Liver (tissue), 8 donors: ENCODE measurements at regions not wholly inside any gene's neighbourhood (a gene's known extent, or its start where the extent isn't known, plus 50 kb on each side); places are given as distances from the start of the nearest gene placed in this dataset.

Experiments
- DNase-seq: peaks from one replicate; pipeline ENCODE4 v3.0.0-alpha.2; 2017; ENCODE audit warnings: low spot score
- H3K27ac ChIP-seq, 2 donors: one replicate each; pipeline ENCODE4 v1.7.0; 2013; ENCODE audit warnings: inconsistent platforms in 2 of 2, low read length in 2 of 2, control low read depth in 1 of 2, low read depth in 1 of 2, mild to moderate bottlenecking in 1 of 2
- H3K27me3 ChIP-seq, 4 donors: one replicate each; pipeline versions ENCODE4 v1.6.1 to v1.7.0; 2013; ENCODE audit warnings: low read length in 3 of 4, inconsistent platforms in 1 of 4, mild to moderate bottlenecking in 1 of 4, moderate library complexity in 1 of 4; ENCODE audit not compliant: control insufficient read depth in 4 of 4, insufficient read depth in 4 of 4
- H3K36me3 ChIP-seq, 4 donors: one replicate each; pipeline versions ENCODE4 v1.6.1 to v1.7.0; 2013; ENCODE audit warnings: low read length in 3 of 4, mild to moderate bottlenecking in 3 of 4, low read depth in 1 of 4, moderate library complexity in 1 of 4; ENCODE audit not compliant: control insufficient read depth in 4 of 4, insufficient read depth in 3 of 4
- H3K4me1 ChIP-seq, 4 donors: one replicate each; pipeline versions ENCODE4 v1.6.1 to v1.7.0; 2013; ENCODE audit warnings: low read length in 3 of 4, mild to moderate bottlenecking in 3 of 4, moderate library complexity in 1 of 4; ENCODE audit not compliant: control insufficient read depth in 4 of 4, insufficient read depth in 4 of 4
- H3K4me3 ChIP-seq, 3 donors: one replicate each; pipeline versions ENCODE4 v1.6.1 to v1.7.0; 2013; ENCODE audit warnings: low read length in 3 of 3, control low read depth in 1 of 3, low read depth in 1 of 3, mild to moderate bottlenecking in 1 of 3
- H3K9ac ChIP-seq, 2 donors: one replicate each; pipeline ENCODE4 v1.7.0; 2013; ENCODE audit warnings: low read length in 2 of 2, mild to moderate bottlenecking in 2 of 2, moderate library complexity in 2 of 2, control low read depth in 1 of 2, low read depth in 1 of 2
- H3K9me3 ChIP-seq, 4 donors: one replicate each; pipeline versions ENCODE4 v1.6.1 to v1.7.0; 2013; ENCODE audit warnings: low read length in 3 of 4; ENCODE audit not compliant: control insufficient read depth in 4 of 4
- EGR1 ChIP-seq, 2 donors: IDR thresholded peaks; 2 replicates each; pipeline ENCODE4 v1.6.1; 2016 to 2018; ENCODE audit warnings: antibody characterized with exemption in 2 of 2, low read depth in 2 of 2
- FOXA1 ChIP-seq: IDR thresholded peaks from 2 replicates; pipeline ENCODE4 v1.6.1; 2016; ENCODE audit warnings: antibody characterized with exemption
- FOXA2 ChIP-seq: IDR thresholded peaks from 2 replicates; pipeline ENCODE4 v1.6.1; 2016; ENCODE audit warnings: antibody characterized with exemption
- GABPA ChIP-seq, 2 donors: IDR thresholded peaks in 1 of 2; conservative IDR thresholded peaks in 1 of 2; 2 replicates each; pipeline ENCODE4 v1.6.1; 2016; ENCODE audit warnings: antibody characterized with exemption in 2 of 2, mild to moderate bottlenecking in 1 of 2, moderate library complexity in 1 of 2
- HNF4A ChIP-seq, 2 donors: conservative IDR thresholded peaks; 2 replicates each; pipeline ENCODE4 v1.6.1; 2016; ENCODE audit warnings: antibody characterized with exemption in 2 of 2, mild to moderate bottlenecking in 2 of 2
- HNF4G ChIP-seq: IDR thresholded peaks from 2 replicates; pipeline ENCODE4 v1.6.1; 2016; ENCODE audit warnings: antibody characterized with exemption
- JUND ChIP-seq, 2 donors: IDR thresholded peaks; 2 replicates each; pipeline ENCODE4 v1.6.1; 2016; ENCODE audit warnings: antibody characterized with exemption in 2 of 2
- NR2F2 ChIP-seq: IDR thresholded peaks from 2 replicates; pipeline ENCODE4 v1.6.1; 2016; ENCODE audit warnings: antibody characterized with exemption
- RXRA ChIP-seq, 2 donors: IDR thresholded peaks; 2 replicates each; pipeline ENCODE4 v1.6.1; 2017 to 2018; ENCODE audit warnings: antibody characterized with exemption in 2 of 2, mild to moderate bottlenecking in 1 of 2
- SP1 ChIP-seq: IDR thresholded peaks from 2 replicates; pipeline ENCODE4 v1.6.1; 2018; ENCODE audit warnings: antibody characterized with exemption, mild to moderate bottlenecking
- TAF1 ChIP-seq: conservative IDR thresholded peaks from 2 replicates; pipeline ENCODE4 v1.6.1; 2016; ENCODE audit warnings: antibody characterized with exemption, mild to moderate bottlenecking
- YY1 ChIP-seq: IDR thresholded peaks from 2 replicates; pipeline ENCODE4 v1.6.1; 2016; ENCODE audit warnings: antibody characterized with exemption, mild to moderate bottlenecking
- WGBS: extraction: QIAGEN DNeasy Blood & Tissue Kit; methylation state at CpG from one replicate; pipeline ENCODE4 v1.1.7; 2013; 5-methylcytosine and 5-hydroxymethylcytosine counted together
- TF ChIP-seq, protein P1 (sequence below): fragments of 150-350 bp; IDR thresholded peaks from 2 replicates; pipeline ENCODE4 v1.5.1; 2017; ENCODE audit warnings: improper control_type of control experiment, low read depth, low read length; ENCODE audit not compliant: missing input control
- TF ChIP-seq, protein P2 (sequence below): IDR thresholded peaks from 2 replicates; pipeline ENCODE4 v1.6.1; 2016; ENCODE audit warnings: antibody characterized with exemption
- TF ChIP-seq, protein P3 (sequence below): IDR thresholded peaks from 2 replicates; pipeline ENCODE4 v1.6.1; 2016; ENCODE audit warnings: antibody characterized with exemption
- TF ChIP-seq, protein P4 (sequence below): IDR thresholded peaks from 2 replicates; pipeline ENCODE4 v1.6.1; 2016; ENCODE audit warnings: antibody characterized with exemption
- donor health status: healthy.
- donor health status: healthy.
- donor health status: healthy.
- donor health status: healthy.
- donor health status: healthy.

DNA sequence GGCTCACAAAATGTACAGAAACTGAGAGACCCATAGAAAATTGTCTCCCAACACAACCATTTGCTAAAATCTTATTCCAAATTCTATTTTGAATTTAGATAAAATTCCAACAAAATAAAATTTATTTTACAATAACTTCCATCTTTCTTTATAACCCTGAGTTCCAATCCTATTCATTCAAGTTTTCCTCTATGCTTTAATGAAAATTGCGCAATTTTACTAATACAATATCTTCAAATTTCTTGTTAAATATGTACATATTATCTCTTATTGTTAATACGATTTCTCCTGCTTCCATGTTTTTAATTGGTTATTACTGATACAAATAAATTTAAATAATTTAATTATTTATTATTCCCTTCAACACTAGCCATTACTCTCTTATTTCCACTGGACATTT lies 645.2 kb upstream of the COBL start (continued):
- TF ChIP-seq, protein P1, sequence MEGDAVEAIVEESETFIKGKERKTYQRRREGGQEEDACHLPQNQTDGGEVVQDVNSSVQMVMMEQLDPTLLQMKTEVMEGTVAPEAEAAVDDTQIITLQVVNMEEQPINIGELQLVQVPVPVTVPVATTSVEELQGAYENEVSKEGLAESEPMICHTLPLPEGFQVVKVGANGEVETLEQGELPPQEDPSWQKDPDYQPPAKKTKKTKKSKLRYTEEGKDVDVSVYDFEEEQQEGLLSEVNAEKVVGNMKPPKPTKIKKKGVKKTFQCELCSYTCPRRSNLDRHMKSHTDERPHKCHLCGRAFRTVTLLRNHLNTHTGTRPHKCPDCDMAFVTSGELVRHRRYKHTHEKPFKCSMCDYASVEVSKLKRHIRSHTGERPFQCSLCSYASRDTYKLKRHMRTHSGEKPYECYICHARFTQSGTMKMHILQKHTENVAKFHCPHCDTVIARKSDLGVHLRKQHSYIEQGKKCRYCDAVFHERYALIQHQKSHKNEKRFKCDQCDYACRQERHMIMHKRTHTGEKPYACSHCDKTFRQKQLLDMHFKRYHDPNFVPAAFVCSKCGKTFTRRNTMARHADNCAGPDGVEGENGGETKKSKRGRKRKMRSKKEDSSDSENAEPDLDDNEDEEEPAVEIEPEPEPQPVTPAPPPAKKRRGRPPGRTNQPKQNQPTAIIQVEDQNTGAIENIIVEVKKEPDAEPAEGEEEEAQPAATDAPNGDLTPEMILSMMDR: no peak
- TF ChIP-seq SP1 (no peak), TAF1 (no peak), RXRA (IDR thresholded peaks at IDR 0.05) (no peak), FOXA2 (no peak), JUND (IDR thresholded peaks at IDR 0.05) (no peak), HNF4A (conservative IDR thresholded peaks at IDR 0.05) (no peak)
- TF ChIP-seq, protein P2, sequence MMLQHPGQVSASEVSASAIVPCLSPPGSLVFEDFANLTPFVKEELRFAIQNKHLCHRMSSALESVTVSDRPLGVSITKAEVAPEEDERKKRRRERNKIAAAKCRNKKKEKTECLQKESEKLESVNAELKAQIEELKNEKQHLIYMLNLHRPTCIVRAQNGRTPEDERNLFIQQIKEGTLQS: no peak

DNA sequence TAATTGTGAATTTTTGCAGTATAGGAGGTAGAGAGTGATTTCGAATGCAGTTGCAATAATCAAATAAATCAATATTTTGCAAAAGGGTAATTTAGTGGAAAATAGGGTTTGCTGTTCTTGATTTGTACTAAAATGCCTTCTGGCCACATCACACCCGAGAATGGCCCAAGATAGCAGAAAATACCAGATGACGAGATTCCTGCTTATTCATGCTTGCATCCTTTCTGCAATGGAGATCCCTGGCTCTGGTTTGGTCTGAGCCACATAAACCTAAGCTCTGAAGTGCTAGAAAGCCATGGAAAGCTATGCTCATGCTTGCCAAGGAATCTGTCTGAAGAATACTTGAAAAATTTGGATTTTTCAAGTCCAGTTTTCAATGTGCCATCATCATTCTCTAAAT lies 634.2 kb upstream of the COBL start:
- Histone ChIP-seq H3K4me3 (no peak overlapping the region), H3K36me3 (no peaks in the 10 kb centered on the region), H3K27ac (no peak overlapping the region), H3K9ac (no peak overlapping the region), H3K4me1 (no peaks in the 10 kb centered on the region), H3K9me3 (no peaks in the 10 kb centered on the region), H3K27me3 (peaks cover 0 to 3% (median 0%) of the 10 kb centered on the region in 4 donors)
- WGBS: 49% methylated on average over 3 of the region's 3 CpGs
- TF ChIP-seq RXRA (IDR thresholded peaks at IDR 0.05): no peak
- TF ChIP-seq, protein P1: no peak
- TF ChIP-seq EGR1 (IDR thresholded peaks at IDR 0.05; ENCODE audit: low read depth in 2 of 2): no peak
- TF ChIP-seq YY1: no peak
- no peak for TF ChIP-seq GABPA (IDR thresholded peaks at IDR 0.05 in 1 of 2, conservative IDR thresholded peaks at IDR 0.05 in 1 of 2)
- no peak for TF ChIP-seq TAF1
- no peak for TF ChIP-seq NR2F2
- TF ChIP-seq, protein P3, sequence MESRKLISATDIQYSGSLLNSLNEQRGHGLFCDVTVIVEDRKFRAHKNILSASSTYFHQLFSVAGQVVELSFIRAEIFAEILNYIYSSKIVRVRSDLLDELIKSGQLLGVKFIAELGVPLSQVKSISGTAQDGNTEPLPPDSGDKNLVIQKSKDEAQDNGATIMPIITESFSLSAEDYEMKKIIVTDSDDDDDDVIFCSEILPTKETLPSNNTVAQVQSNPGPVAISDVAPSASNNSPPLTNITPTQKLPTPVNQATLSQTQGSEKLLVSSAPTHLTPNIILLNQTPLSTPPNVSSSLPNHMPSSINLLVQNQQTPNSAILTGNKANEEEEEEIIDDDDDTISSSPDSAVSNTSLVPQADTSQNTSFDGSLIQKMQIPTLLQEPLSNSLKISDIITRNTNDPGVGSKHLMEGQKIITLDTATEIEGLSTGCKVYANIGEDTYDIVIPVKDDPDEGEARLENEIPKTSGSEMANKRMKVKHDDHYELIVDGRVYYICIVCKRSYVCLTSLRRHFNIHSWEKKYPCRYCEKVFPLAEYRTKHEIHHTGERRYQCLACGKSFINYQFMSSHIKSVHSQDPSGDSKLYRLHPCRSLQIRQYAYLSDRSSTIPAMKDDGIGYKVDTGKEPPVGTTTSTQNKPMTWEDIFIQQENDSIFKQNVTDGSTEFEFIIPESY: no peak
- no peak for TF ChIP-seq HNF4A (conservative IDR thresholded peaks at IDR 0.05)
- TF ChIP-seq FOXA1: no peak
- TF ChIP-seq HNF4G: no peak
- TF ChIP-seq SP1: no peak
- TF ChIP-seq, protein P4, sequence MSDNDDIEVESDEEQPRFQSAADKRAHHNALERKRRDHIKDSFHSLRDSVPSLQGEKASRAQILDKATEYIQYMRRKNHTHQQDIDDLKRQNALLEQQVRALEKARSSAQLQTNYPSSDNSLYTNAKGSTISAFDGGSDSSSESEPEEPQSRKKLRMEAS: no peak
- no peak for DNase-seq
